AG09319 (cell line): ENCODE measurements at regions not wholly inside any gene's neighbourhood (a gene's known extent, or its start where the extent isn't known, plus 50 kb on each side); places are given as distances from the start of the nearest gene placed in this dataset.

Experiments used
- DNase-seq: peaks from one replicate; pipeline ENCODE4 v3.0.0-alpha.2; 2010; ENCODE audit warnings: low read depth; ENCODE audit errors: extremely low read depth
- TF ChIP-seq, protein P1 (sequence below): IDR thresholded peaks from 2 replicates; pipeline ENCODE4 v1.5.1; 2011; ENCODE audit warnings: low read depth, mild to moderate bottlenecking, inconsistent platforms, low read length, moderate library complexity

GRCh38 chr2:226611196-226611943, 188.2 kb downstream of the IRS1 start:
- TF ChIP-seq, protein P1, sequence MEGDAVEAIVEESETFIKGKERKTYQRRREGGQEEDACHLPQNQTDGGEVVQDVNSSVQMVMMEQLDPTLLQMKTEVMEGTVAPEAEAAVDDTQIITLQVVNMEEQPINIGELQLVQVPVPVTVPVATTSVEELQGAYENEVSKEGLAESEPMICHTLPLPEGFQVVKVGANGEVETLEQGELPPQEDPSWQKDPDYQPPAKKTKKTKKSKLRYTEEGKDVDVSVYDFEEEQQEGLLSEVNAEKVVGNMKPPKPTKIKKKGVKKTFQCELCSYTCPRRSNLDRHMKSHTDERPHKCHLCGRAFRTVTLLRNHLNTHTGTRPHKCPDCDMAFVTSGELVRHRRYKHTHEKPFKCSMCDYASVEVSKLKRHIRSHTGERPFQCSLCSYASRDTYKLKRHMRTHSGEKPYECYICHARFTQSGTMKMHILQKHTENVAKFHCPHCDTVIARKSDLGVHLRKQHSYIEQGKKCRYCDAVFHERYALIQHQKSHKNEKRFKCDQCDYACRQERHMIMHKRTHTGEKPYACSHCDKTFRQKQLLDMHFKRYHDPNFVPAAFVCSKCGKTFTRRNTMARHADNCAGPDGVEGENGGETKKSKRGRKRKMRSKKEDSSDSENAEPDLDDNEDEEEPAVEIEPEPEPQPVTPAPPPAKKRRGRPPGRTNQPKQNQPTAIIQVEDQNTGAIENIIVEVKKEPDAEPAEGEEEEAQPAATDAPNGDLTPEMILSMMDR: no peak
- no peak for DNase-seq

DNA sequence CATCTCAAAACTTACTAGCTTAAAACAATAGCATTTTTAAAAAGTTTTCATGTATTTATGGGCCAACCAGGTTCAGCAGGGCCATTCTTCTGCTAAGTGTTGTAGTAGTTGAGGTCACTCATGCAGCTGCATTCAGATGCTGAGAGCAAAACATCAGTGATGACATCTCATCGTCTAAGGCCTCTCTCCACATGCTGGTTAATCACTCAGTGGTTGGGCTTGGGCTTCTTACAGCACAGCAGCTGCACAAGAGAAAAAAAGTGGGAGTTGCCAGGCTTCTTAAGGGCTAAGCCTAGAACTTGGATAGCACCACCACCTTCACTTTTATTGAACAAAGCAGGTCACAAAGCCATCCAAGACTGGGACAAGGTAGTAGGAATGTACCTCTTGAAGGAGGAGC, 190.3 kb downstream of the IRS1 start:
- TF ChIP-seq, protein P1: no peak
- peak; percentile 14 for DNase-seq

DNA sequence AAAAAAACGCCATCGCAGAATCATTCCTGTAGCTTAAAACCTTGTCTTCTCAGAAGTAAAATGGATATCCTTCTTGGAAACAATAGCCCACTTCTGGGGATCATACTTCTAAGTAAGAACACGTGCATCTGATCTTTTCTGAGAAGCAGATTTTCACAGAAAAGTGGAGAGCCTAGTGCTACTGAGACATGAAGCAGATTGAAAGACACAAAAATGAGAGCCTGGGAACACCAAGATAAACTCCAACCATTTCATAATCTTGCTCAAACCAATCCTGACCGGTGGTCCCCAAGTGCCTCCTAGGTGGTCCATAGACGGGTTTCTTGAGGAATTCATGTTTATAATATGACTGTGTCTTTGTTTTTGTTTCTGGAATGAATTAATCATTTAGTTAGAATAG, 191.2 kb downstream of the IRS1 start:
- TF ChIP-seq, protein P1: no peak
- DNase-seq: no peak

DNA sequence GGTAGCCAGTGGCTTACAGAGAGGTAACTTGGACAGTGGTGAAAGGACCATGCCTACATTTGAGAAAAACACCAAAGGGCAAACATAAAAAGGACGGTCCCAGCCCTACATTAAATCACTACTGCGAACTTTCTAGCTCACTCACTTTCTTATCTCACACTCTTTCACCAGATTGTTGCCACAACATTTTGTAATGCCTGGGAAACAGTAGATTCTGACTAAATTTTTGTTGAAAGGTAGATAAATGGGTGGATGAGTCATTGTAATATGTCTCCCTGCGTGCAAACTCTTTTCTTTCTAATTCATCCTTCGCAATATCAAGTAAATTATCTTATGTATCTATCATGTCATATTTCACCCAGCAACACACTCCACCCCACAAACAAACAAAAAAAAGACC, 192.2 kb downstream of the IRS1 start:
- TF ChIP-seq, protein P1: no peak
- DNase-seq: no peak

DNA sequence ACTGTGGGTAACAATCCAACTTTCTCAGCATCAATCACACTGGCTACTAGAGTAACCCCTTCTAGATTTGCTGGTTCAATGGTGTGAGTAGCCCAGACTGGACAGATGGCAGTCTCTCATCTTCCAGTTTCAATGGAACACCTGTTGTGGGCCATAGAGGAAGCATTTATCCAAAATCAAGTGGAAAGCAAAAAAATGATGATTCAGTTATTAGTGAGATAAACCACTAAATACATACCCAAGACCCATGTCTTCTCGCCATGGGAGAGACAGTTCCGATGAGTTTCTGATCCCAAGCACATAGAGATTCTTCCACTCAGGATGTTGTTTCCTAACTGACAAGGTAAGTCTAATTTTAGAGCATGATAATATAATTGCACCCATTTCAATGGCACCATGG, 194.0 kb downstream of the IRS1 start:
- TF ChIP-seq, protein P1: no peak
- DNase-seq: no peak

GRCh38 chr2:226603606-226604005, 196.0 kb downstream of the IRS1 start:
- TF ChIP-seq, protein P1: no peak
- no peak for DNase-seq

DNA sequence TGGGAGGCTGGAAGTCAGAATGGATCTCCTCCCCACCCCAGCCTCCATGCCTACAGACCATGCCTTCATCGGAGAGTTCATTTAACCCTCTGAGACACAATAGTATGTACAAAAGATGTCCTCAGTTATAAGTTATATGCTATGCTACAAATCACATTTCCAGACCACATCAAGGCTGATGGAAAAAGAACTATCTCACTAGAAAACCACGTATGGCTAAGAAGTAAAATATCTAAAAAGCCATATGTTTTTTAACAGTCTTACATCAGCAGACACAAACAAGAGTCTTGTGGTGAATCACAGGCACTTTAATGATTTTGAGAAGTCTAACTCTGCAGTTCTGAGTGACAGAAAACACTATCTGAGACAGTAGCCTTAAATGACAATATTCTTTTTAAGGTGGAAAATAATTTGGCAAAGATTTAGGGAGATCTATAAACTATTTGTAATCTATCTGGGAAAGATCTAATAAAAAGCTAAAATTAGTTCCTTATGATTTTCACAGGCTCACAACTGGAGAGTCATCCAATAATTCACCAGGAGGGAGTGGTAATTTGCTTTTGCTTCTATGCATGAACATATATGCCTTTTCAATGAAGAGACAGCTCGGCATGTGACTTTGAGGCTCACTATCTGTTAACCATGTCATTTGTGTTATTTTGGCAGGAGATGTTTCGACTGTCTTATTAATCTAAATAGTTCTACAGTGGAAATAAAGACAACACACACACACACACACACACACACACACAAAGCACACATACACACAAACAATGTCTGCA, 197.5 kb downstream of the IRS1 start:
- TF ChIP-seq, protein P1: no peak
- DNase-seq: no peak
